Lower lobe of right lung (tissue), 2 donors: ENCODE measurements at regions not wholly inside any gene's neighbourhood (a gene's known extent, or its start where the extent isn't known, plus 50 kb on each side); places are given as distances from the start of the nearest gene placed in this dataset.
"Not testable (repeated sequence)": the region's sequence is repeated elsewhere in the genome, so short reads cannot be mapped to it uniquely, and the experiment has no call there.

ENCODE experiments used
- ATAC-seq, 2 donors: fragments of 200-7000 bp; cut with Tn5 transposase; one replicate each; pipeline ENCODE4 v1.9.1; 2020 to 2022; ENCODE audit warnings: mild to moderate bottlenecking in 2 of 2, moderate library complexity in 2 of 2
- DNase-seq: peaks from one replicate; pipeline ENCODE4 v3.0.0-alpha.2; 2020
- H3K27ac ChIP-seq: fragments of 200-600 bp; one replicate; pipeline ENCODE4 v1.8.0; 2022
- H3K27me3 ChIP-seq: fragments of 200-600 bp; one replicate; pipeline ENCODE4 v1.8.0; 2022; ENCODE audit warnings: low read depth
- H3K36me3 ChIP-seq: fragments of 200-600 bp; one replicate; pipeline ENCODE4 v1.8.0; 2022; ENCODE audit warnings: mild to moderate bottlenecking
- H3K4me1 ChIP-seq: fragments of 200-600 bp; one replicate; pipeline ENCODE4 v1.8.0; 2022
- H3K4me3 ChIP-seq: fragments of 200-600 bp; one replicate; pipeline ENCODE4 v1.8.0; 2022; ENCODE audit warnings: mild to moderate bottlenecking
- H3K9me3 ChIP-seq: fragments of 200-600 bp; one replicate; pipeline ENCODE4 v1.8.0; 2022
- intact Hi-C: fragments of 100-400 bp; cut with DNase I; formaldehyde crosslinking; loops from one replicate; pipeline ENCODE4 v1.11.0; 2022
- TF ChIP-seq, protein P1 (sequence below): fragments of 200-600 bp; IDR thresholded peaks from one replicate; pipeline ENCODE4 v1.8.0; 2022; ENCODE audit warnings: antibody characterized with exemption, mild to moderate bottlenecking
- donor health status: DM: no; HTN: yes; CAD: no; lungs with severe emphysema.

DNA sequence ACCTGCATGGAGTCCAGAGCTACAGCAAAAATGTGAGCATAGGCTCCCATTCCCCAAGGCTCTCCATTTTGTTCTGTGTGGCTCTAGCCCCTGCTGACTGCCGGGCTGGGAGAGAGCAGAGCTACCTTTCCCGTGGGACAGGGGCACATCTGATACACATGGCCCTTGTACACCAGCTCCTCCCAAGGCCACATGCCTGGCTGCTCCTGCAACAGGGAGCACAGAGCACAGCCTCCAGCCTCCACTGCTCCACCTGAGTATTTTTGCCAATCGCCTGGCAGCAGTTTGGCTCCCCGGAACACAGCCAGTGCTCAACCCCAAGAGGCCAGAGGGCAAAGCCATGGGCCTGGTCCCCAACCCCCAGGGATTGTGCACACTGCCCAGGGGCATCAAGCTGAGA is 146.5 kb downstream of the CHD1L start:
- intact Hi-C loops = no loop called here
- Histone ChIP-seq H3K27ac (no peak overlapping the region), H3K36me3 (no peaks in the 10 kb centered on the region), H3K27me3 (peaks cover 8% of the 10 kb centered on the region), H3K4me3 (no peak overlapping the region), H3K4me1 (no peaks in the 10 kb centered on the region), H3K9me3 (no peaks in the 10 kb centered on the region)
- no peak for DNase-seq
- TF ChIP-seq, protein P1, sequence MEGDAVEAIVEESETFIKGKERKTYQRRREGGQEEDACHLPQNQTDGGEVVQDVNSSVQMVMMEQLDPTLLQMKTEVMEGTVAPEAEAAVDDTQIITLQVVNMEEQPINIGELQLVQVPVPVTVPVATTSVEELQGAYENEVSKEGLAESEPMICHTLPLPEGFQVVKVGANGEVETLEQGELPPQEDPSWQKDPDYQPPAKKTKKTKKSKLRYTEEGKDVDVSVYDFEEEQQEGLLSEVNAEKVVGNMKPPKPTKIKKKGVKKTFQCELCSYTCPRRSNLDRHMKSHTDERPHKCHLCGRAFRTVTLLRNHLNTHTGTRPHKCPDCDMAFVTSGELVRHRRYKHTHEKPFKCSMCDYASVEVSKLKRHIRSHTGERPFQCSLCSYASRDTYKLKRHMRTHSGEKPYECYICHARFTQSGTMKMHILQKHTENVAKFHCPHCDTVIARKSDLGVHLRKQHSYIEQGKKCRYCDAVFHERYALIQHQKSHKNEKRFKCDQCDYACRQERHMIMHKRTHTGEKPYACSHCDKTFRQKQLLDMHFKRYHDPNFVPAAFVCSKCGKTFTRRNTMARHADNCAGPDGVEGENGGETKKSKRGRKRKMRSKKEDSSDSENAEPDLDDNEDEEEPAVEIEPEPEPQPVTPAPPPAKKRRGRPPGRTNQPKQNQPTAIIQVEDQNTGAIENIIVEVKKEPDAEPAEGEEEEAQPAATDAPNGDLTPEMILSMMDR = no peak
- no peak for ATAC-seq

DNA sequence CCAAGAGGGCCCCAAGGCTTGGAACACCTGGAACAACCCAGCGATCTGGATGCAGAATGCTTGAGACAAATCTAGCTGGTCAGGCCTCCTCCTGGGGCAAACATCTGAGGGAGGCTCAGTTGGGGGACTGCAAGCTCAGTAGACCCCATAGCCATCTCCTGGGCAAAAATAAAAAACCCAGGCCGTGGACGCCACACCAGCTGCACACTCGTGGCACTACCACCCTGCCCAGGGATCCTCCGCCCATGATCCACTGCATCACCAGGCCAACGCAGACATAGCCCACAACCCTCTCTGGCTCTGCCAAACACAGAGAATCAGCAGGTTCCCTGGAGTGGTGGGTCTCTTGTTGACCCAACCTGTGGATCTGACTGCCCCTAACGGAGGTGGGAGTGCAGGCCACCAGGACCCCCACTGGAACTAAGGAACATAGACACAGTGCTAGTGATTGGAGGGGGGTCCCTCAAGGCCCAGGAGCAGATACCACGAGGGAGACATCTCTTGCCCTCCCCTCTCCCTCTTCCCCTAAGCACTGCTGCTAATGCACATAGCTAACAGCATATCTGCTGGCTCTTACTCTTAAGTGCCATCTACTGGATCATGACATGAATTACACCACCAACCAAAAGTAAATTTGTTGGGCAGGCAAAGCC is 147.2 kb downstream of the CHD1L start:
- peaks cover 8% of the 10 kb centered on the region for H3K27me3 ChIP-seq
- H3K4me1 ChIP-seq = no peaks in the 10 kb centered on the region
- intact Hi-C loops = no loop called here
- no peak for DNase-seq
- no peak overlapping the region for H3K27ac ChIP-seq
- H3K4me3 ChIP-seq = no peak overlapping the region
- H3K36me3 ChIP-seq = no peaks in the 10 kb centered on the region
- TF ChIP-seq, protein P1 = peak; percentile 60
- peak; percentile 61 to 67 for ATAC-seq
- no peaks in the 10 kb centered on the region for H3K9me3 ChIP-seq

DNA sequence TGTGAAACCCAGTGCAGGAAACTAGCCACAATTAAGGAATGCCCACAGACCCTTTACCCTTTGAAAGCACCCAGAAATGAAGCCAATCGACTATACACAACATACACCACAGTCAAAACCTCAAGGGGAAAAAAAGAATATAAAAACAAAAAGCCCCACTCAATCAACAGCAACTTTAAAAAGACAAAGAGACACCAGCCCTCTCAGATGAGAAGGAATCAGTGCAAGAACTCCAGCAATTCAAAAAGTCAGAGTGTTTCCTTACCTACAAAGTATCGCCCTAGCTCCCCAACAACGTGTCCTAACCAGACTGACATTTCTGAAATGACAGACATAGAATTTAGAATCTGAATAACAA is 147.7 kb downstream of the CHD1L start:
- TF ChIP-seq, protein P1 = no peak
- no peak for DNase-seq
- H3K36me3 ChIP-seq = no peaks in the 10 kb centered on the region
- no peak overlapping the region for H3K27ac ChIP-seq
- intact Hi-C loops = no loop called here
- no peak for ATAC-seq
- H3K4me3 ChIP-seq = no peak overlapping the region
- H3K9me3 ChIP-seq = no peaks in the 10 kb centered on the region
- peaks cover 8% of the 10 kb centered on the region for H3K27me3 ChIP-seq
- no peaks in the 10 kb centered on the region for H3K4me1 ChIP-seq

DNA sequence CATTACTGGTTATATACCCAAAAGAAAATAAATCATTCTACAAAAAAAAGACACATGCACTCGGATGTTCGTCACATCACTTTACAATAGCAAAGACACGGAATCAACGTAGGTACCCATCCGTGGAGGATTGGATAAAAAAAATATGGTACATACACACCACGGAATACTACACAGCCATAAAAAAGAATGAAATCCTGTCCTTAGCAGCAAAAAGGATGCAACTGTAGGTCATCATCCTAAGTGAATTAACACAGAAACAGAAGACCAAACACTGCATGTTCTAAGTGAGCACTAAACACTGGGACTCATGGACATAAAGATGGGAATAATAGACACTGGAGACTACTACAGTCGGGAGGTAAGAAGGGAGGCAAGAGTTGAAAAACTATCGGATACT is 148.6 kb downstream of the CHD1L start:
- Histone ChIP-seq H3K4me1 (no peaks in the 10 kb centered on the region), H3K27me3 (peaks cover 8% of the 10 kb centered on the region), H3K4me3 (no peak overlapping the region), H3K27ac (no peak overlapping the region), H3K9me3 (no peaks in the 10 kb centered on the region), H3K36me3 (no peaks in the 10 kb centered on the region)
- TF ChIP-seq, protein P1 = no peak
- DNase-seq (no peak), ATAC-seq (no peak)
- intact Hi-C loops = no loop called here

DNA sequence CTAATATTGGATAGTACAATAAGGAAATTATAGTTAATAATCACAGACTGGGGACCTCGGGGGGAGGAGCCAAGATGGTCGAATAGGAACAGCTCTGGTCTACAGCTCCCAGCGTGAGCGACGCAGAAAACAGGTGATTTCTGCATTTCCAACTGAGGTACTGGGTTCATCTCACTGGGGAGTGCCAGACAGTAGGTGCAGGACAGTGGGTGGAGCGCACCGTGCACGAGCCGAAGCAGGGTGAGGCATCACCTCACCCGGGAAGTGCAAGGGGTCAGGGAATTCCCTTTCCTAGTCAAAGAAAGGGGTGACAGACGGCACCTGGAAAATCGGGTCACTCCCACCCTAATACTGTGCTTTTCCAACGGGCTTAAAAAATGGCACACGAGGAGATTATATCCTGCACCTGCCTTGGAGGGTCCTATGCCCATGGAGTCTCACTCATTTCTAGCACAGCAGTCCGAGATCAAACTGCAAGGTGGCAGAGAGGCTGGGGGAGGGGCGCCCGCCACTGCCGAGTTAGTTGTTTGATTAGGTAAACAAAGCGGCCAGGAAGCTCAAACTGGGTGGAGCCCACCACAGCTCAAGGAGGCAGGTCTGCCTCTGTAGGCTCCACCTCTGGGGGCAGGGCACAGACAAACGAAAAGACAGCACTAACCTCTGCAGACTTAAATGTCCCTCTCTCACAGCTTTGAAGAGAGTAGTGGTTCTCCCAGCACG is 138.8 kb upstream of the BCL9 start:
- H3K27me3 ChIP-seq, DNase-seq, intact Hi-C loops, H3K9me3 ChIP-seq, ATAC-seq, H3K4me1 ChIP-seq, H3K4me3 ChIP-seq, H3K27ac ChIP-seq, H3K36me3 ChIP-seq: not testable (repeated sequence)

DNA sequence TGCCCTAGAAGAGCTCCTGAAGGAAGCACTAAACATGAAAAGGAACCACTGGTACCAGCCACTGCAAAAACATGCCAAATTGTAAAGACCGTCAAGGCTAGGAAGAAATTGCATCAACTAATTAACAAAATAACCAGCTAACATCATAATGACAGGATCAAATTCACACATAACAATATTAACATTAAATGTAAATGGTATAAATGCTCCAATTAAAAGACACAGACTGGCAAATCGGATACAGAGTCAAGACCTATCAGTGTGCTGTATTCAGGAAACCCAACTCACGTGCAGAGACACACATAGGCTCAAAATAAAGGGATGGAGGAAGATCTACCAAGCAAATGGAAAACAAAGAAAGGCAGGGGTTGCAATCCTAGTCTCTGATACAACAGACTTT is 137.0 kb upstream of the BCL9 start:
- DNase-seq, ATAC-seq, H3K4me1 ChIP-seq, H3K9me3 ChIP-seq, H3K4me3 ChIP-seq, H3K27me3 ChIP-seq, H3K36me3 ChIP-seq, H3K27ac ChIP-seq, intact Hi-C loops: not testable (repeated sequence)
